Gastrocnemius medialis (tissue), 4 donors: ENCODE measurements at regions not wholly inside any gene's neighbourhood (a gene's known extent, or its start where the extent isn't known, plus 50 kb on each side); places are given as distances from the start of the nearest gene placed in this dataset.

ENCODE experiments used
- ATAC-seq, 2 donors: fragments of 150-250 bp; one replicate each; pipeline ENCODE4 v1.9.1; 2016
- DNase-seq, 2 donors: peaks; one replicate each; pipeline ENCODE4 v3.0.0-alpha.2; 2019
- H3K27ac ChIP-seq, 4 donors: fragments of 200-600 bp; sonication (generic); 1 replicate in 1 of 4; 2 replicates in 3 of 4; pipeline ENCODE4 v1.5.1; 2016 to 2018; ENCODE audit warnings: mild to moderate bottlenecking in 2 of 4, moderate library complexity in 1 of 4
- H3K27me3 ChIP-seq, 3 donors: fragments of 200-600 bp; sonication (generic) in 2 of 3; 1 replicate in 1 of 3; 2 replicates in 2 of 3; pipeline versions ENCODE4 v1.5.1 to v1.6.0; 2016 to 2019; ENCODE audit warnings: mild to moderate bottlenecking in 1 of 3, moderate library complexity in 1 of 3
- H3K36me3 ChIP-seq, 2 donors: fragments of 200-600 bp; sonication (generic) in 1 of 2; one replicate each; pipeline ENCODE4 v1.5.1; 2017 to 2018
- H3K4me1 ChIP-seq, 2 donors: fragments of 200-600 bp; sonication (generic) in 1 of 2; one replicate each; pipeline ENCODE4 v1.5.1; 2016 to 2017; ENCODE audit warnings: mild to moderate bottlenecking in 2 of 2
- H3K4me3 ChIP-seq, 4 donors: fragments of 200-600 bp; sonication (generic) in 3 of 4; 1 replicate in 1 of 4; 2 replicates in 3 of 4; pipeline ENCODE4 v1.5.1; 2016 to 2019; ENCODE audit warnings: mild to moderate bottlenecking in 2 of 4
- H3K9me3 ChIP-seq, 3 donors: fragments of 200-600 bp; sonication (generic) in 2 of 3; 1 replicate in 1 of 3; 2 replicates in 2 of 3; pipeline ENCODE4 v1.5.1; 2016 to 2019
- POLR2A ChIP-seq, 2 donors: fragments of 450-650 bp; IDR thresholded peaks; one replicate each; pipeline ENCODE4 v1.6.1; 2017; ENCODE audit warnings: antibody characterized with exemption in 2 of 2, mild to moderate bottlenecking in 2 of 2, moderate library complexity in 2 of 2
- in situ Hi-C, 4 donors: fragments of 200-750 bp; cut with MboI; loops; one replicate each; pipeline versions ENCODE4 v1.15.0 to v1.8.0; 2017; ENCODE audit warnings: low sequenced_read_pairs in 4 of 4
- intact Hi-C: fragments of 100-400 bp; cut with DNase I; formaldehyde crosslinking; loops from one replicate; pipeline ENCODE4 v1.15.1; 2023; ENCODE audit warnings: low total_unique reads
- TF ChIP-seq, protein P1 (sequence below), 5 experiments: fragments of 450-650 bp in 3 of 5; fragments of 200-600 bp in 2 of 5; sonication (generic) in 2 of 5; IDR thresholded peaks in 4 of 5; conservative IDR thresholded peaks in 1 of 5; 1 replicate in 4 of 5; 2 replicates in 1 of 5; pipeline ENCODE4 v1.5.1; 2016 to 2019; ENCODE audit warnings: antibody characterized with exemption in 5 of 5, mild to moderate bottlenecking in 3 of 5, moderate library complexity in 3 of 5

- intact Hi-C loops = no loop called here
- H3K36me3 ChIP-seq = no peaks in the 10 kb centered on the region
- H3K4me1 ChIP-seq = no peaks in the 10 kb centered on the region
- no peak overlapping the region for H3K27ac ChIP-seq
- in situ Hi-C loops = no loop called here
- TF ChIP-seq, protein P1, sequence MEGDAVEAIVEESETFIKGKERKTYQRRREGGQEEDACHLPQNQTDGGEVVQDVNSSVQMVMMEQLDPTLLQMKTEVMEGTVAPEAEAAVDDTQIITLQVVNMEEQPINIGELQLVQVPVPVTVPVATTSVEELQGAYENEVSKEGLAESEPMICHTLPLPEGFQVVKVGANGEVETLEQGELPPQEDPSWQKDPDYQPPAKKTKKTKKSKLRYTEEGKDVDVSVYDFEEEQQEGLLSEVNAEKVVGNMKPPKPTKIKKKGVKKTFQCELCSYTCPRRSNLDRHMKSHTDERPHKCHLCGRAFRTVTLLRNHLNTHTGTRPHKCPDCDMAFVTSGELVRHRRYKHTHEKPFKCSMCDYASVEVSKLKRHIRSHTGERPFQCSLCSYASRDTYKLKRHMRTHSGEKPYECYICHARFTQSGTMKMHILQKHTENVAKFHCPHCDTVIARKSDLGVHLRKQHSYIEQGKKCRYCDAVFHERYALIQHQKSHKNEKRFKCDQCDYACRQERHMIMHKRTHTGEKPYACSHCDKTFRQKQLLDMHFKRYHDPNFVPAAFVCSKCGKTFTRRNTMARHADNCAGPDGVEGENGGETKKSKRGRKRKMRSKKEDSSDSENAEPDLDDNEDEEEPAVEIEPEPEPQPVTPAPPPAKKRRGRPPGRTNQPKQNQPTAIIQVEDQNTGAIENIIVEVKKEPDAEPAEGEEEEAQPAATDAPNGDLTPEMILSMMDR (IDR thresholded peaks at IDR 0.05 in 4 of 5, conservative IDR thresholded peaks at IDR 0.05 in 1 of 5) = no peak
- no peaks in the 10 kb centered on the region for H3K9me3 ChIP-seq
- no peak for ATAC-seq
- H3K4me3 ChIP-seq = no peak overlapping the region
- DNase-seq = no peak
- no peaks in the 10 kb centered on the region for H3K27me3 ChIP-seq
Measured at GRCh38 chr13:108120856-108121255, 94.5 kb downstream of the LIG4 start.

DNA sequence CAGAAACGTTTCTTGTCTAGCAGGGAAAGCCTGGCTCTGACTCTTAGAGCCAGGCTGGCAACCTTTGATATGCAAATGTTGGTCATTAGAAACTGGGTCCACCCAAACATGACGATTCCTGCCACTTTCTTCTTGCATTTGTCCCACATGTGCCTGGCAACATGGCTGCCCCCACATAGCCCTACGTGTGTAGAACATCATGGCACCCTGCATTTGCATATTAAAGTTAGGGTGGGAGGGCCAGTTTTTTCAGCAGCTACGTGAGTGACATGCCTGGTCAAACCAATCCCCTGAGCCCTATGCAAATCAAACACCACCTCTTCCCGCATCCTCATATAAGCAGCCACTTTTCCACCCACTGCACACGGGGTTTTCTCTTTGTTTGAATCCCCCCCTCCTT is 95.0 kb downstream of the LIG4 start:
- Histone ChIP-seq H3K36me3 (no peaks in the 10 kb centered on the region), H3K9me3 (no peaks in the 10 kb centered on the region), H3K4me1 (no peaks in the 10 kb centered on the region), H3K4me3 (no peak overlapping the region), H3K27ac (no peak overlapping the region), H3K27me3 (no peaks in the 10 kb centered on the region)
- ATAC-seq (no peak), DNase-seq (no peak)
- in situ Hi-C loops = no loop called here
- TF ChIP-seq, protein P1 (IDR thresholded peaks at IDR 0.05 in 4 of 5, conservative IDR thresholded peaks at IDR 0.05 in 1 of 5) = no peak
- TF ChIP-seq POLR2A (IDR thresholded peaks at IDR 0.05) = no peak
- intact Hi-C loops = no loop called here

- ATAC-seq (no peak), DNase-seq (no peak)
- Histone ChIP-seq H3K9me3 (no peaks in the 10 kb centered on the region), H3K27me3 (no peaks in the 10 kb centered on the region), H3K27ac (no peak overlapping the region), H3K36me3 (no peaks in the 10 kb centered on the region), H3K4me3 (no peak overlapping the region), H3K4me1 (no peaks in the 10 kb centered on the region)
- in situ Hi-C loops = no loop called here
- intact Hi-C loops = no loop called here
- TF ChIP-seq, protein P1 (IDR thresholded peaks at IDR 0.05 in 4 of 5, conservative IDR thresholded peaks at IDR 0.05 in 1 of 5) = no peak
- TF ChIP-seq POLR2A (IDR thresholded peaks at IDR 0.05) = no peak
Measured at GRCh38 chr13:108115738-108116137, 99.6 kb downstream of the LIG4 start.

- Histone ChIP-seq H3K9me3 (no peaks in the 10 kb centered on the region), H3K4me1 (no peaks in the 10 kb centered on the region), H3K36me3 (no peaks in the 10 kb centered on the region), H3K27me3 (no peaks in the 10 kb centered on the region), H3K27ac (no peak overlapping the region), H3K4me3 (no peak overlapping the region)
- ATAC-seq (no peak), DNase-seq (no peak)
- TF ChIP-seq POLR2A (IDR thresholded peaks at IDR 0.05) = no peak
- TF ChIP-seq, protein P1 (IDR thresholded peaks at IDR 0.05 in 4 of 5, conservative IDR thresholded peaks at IDR 0.05 in 1 of 5) = no peak
- intact Hi-C loops = no loop called here
- in situ Hi-C loops = no loop called here
Measured at GRCh38 chr13:108113407-108113806, 101.9 kb downstream of the LIG4 start.

- Histone ChIP-seq H3K4me1 (no peaks in the 10 kb centered on the region), H3K27me3 (no peaks in the 10 kb centered on the region), H3K36me3 (no peaks in the 10 kb centered on the region), H3K4me3 (no peak overlapping the region), H3K9me3 (no peaks in the 10 kb centered on the region), H3K27ac (no peak overlapping the region)
- in situ Hi-C loops = no loop called here
- no peak for ATAC-seq
- DNase-seq = no peak
- TF ChIP-seq POLR2A (IDR thresholded peaks at IDR 0.05) = no peak
- TF ChIP-seq, protein P1 (IDR thresholded peaks at IDR 0.05 in 4 of 5, conservative IDR thresholded peaks at IDR 0.05 in 1 of 5) = no peak
- intact Hi-C loops = no loop called here
Measured at GRCh38 chr13:108104736-108105135, 110.6 kb downstream of the LIG4 start.
